Hematopoietic multipotent progenitor cell treated with erythropoietin and hydrocortisone succinate and interleukin-3 and kit ligand, for 8 days (in vitro differentiated cells): ENCODE measurements at regions not wholly inside any gene's neighbourhood (a gene's known extent, or its start where the extent isn't known, plus 50 kb on each side); places are given as distances from the start of the nearest gene placed in this dataset.

Source experiments
- DNase-seq: peaks from one replicate; pipeline ENCODE4 v3.0.0-alpha.2; 2015

DNA sequence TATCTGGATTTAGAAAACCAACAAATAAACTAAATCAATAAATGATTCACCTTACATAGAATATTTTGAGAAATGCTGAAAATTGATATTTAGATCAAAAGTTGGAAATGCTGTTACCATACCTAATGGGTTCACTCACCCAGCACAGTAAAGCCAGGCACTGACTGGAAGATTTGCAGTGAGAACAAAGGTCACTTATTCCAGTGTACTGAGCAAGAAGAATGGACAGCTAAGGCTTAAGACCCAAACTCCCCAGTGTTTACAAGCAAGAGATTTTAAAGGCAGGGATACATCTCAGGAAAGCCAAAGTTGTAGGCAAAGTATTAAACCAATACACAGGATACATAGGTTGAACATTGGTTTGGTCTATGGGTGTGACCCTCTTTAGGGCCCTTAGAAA, 523.9 kb upstream of the PCDH9 start:
- DNase-seq, result no peak

DNA sequence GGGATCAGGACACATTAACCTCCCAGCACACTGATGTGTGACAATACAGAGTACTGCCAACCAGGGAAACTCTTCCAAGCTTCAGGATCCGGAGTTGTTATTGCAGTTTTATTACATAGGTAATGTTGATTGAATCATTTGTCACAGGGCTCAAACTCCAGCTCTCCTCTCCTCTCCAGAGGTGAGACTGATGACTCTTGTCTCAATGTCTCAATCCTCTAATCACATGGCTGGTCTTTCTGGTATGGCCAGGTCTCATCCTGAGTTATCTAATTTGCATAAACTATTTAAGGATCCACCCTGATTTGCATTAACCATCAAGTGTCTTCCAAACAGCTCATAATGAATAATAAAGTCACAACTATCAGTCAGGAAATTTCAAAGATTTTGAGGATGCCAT, 522.6 kb upstream of the PCDH9 start:
- DNase-seq, result no peak

DNA sequence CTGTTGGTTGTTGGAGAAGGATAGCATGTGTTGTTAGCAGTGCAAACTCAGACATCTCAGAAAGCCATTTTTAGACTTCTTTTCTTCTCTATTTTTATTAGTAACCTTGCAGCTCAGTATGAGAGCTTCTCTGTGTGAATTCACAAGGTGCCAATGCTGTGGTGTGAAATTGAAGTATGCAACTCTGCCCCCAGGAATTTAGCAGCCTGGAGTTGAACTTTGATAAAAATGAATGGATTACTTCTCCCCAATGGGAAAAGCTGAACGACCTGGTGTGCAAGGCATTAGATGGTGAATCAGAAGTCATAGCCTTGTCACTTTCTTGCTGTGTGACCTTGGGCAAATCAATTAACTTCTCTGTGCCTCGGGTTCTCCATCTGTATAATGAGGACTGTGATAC, 512.3 kb upstream of the PCDH9 start:
- DNase-seq, result no peak

DNA sequence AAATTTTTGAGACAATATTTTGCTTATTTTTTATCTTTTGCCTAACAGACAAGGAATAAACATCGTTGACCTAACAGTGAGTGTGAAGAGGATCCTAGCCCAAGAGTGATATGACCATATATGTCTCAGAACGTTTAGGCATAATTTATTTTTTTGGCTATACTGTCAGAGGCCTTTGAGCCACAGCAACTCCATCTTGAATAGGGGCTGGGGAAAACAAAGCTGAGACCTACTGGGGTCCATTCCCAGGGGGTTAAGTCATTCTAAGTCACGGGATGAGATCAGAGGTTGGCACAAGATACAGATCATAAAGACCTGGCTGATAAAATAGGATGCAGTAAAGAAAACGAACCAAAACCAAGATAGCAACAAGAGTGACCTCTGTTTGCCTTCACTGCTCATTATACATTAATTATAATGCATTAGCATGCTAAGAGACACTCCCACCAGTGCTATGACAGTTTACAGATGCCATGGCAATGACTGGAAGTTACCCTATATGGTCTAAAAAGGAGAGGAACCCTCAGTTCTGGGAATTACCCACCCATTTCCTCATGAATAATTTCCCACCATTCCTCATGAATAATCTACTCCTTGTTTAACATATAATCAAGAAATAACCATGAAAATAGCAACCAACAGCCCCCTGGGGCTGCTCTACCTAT, 510.9 kb upstream of the PCDH9 start:
- no peak for DNase-seq

DNA sequence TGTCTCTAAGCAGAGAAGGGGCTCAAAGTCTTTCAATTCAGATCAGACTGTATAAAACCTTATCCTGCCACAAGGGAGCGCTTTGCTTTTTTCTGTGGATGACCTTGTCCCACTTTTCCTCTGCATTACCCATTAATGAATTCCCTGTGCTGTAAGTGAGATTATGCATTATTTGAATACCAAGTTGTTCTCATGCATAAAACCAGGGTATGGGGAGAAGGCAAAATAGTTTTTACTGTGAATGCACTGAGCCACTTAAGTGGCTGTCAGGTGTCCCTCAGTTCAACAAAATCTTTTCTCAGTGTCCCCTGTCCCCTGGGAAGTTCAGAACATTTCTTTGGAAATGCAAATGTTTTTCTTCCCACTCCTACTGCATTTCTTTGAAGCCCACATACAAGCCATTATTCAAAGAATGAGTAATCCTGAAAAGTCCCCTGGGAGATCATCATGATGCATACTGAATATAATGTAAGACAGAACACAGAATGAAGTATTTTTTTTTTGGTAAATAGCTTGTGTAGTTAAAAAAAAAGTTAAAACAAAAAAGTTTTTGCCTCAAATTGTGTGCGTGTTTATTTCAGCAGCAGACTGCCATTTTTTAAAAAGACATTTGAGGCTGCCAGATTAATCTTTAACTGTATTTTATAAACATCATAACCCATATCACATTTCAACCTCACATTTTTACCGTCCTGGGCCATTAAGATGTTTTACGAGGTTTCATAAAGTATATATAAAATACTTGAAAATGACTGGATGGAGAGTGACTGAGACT, 506.7 kb upstream of the PCDH9 start:
- no peak for DNase-seq

DNA sequence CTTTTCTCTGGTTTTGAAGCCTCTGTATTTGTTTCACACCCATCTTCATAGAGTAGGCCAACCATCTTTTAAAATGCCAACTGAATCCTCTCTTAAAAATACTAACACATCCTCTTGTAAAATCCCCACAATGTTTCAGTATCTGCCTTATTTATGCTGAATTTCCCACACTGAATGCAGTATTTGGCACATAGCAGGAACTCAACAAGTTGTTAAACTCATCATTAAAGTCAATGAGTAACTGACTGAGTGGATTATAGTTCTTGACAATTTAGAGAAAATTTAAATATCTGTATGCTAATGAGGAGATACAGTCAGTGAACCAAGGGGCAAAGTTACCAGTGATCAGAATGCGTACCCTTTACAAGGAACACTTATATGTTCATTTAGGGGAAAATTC, 505.5 kb upstream of the PCDH9 start:
- no peak for DNase-seq

DNA sequence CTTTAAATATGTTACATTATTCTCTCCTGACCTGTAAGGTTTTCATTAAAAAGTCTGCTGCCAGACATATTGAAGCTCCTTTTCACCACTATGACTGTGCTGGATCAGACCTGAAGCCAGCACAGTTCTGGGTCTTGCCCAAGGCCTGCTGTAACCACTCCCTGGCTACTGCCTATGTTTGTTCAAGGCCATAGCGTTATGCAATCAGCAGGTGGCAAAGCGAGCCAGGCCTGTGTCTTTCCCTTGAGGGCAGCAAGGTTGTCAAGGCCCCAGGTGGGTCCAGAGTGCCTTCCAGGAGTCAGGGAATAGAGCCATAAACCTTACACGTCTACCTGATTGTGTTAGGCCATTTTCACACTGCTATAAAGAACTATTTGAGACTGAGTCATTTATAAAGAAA, 496.8 kb upstream of the PCDH9 start:
- DNase-seq, result no peak

DNA sequence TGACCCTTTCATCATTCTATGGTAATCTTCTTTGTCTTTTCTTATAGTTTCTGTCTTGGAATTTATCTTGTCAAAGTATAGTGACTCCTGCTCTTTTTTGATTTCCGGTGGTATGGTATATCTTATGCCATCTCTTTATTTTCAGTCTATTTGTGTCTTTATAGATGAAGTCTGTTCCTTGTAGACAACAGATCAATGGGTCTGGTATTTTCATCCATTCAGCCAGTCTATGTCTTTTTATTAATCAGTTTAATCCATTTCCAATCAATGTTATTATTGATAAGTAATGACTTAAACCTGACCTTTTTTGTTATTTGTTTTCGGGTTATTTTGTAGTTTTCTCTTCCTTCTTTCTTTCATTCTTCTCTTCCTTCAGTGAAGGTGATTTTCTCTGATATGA, 495.9 kb upstream of the PCDH9 start:
- no peak for DNase-seq

DNA sequence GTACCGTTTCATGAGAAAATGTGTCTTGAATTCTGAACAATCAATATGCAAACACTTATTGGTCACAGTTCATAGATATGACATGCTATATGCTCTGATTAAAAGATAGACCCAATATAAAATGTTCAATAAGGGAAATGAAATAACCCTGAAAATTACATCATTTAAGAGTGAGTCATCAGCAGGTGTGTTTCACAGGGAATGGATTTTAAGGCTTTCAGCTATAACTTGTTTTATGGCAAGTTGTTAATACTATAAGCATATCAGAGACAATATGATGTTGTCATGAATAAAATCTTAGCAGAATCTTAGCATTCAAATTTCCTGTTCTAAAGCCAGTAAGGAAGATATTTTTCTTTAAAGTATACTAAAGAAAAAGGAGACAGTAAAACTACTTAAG, 483.4 kb upstream of the PCDH9 start:
- no peak for DNase-seq

DNA sequence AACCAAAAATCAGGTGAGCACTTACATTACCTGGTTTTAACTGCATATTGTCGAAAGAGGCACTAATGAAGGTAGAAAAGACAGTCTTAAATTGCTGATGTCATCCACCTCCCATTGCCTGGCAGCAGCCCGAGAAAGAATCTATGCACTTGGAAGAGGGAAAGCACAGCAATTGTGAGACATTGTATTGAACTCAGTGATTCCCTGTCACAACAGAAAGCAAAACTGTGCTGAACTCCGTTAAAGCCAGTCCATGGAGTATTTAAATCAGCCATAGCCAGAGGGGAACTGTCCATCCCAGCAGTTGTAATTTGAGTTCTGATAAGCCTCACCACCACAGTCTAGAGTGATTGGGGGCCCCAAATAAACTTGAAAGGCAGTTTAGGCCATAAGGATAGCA, 466.6 kb upstream of the PCDH9 start:
- no peak for DNase-seq

DNA sequence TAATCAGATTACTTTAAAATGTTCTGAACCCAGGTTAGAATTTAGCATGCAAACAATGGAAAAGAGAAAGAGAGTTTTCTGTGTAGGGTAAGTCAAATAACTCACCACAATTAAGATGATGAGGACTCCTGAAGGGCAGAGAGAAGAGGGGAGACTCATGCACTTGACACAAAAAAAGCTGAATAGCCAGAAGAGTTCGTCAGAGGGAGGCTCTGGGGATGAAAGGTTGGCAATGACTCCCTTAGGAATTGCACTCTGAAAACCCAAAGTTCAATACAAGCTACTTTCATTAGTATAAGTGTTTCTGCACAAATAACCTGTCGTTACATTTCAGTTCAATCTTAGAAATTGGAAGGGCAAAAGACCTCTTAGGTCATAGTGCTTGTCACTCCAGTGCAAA, 434.4 kb upstream of the PCDH9 start:
- DNase-seq, result no peak

DNA sequence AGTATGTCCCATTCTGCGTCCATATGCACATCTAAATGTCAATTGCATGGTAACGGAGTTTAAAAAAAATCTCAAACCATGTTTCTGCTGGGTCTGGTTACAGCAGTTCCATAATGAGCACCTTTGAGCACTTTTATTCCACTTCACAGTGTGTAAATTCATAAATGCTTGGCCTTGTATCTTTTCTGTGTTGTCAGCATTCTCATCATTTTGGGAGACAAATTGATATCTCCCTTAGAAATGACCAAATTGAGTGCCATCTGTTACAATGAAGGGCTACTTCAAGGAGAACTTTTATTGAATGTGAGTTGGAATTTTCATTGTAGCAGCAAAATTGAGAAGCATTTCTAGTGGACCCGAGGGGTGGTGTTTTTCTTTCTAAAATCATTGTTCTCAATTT, 432.9 kb upstream of the PCDH9 start:
- no peak for DNase-seq

DNA sequence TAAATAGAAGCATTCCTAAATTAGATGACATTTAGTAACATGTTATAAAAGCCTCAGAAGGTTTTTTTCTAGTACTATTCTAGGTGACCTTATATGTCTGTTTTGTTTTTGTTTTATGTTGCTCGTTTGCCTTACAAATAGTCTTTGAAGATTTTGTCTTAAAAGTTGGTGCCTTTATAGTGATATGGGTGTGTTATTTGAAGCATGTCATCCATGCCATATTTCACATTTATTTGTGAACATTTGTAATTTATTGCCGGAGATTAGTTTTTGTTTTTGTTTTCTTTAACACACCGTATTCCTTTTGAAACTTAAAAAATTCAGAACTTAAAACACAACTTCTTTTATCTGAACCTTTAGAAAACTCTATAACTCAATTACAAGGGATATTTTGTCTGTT, 422.8 kb upstream of the PCDH9 start:
- no peak for DNase-seq

DNA sequence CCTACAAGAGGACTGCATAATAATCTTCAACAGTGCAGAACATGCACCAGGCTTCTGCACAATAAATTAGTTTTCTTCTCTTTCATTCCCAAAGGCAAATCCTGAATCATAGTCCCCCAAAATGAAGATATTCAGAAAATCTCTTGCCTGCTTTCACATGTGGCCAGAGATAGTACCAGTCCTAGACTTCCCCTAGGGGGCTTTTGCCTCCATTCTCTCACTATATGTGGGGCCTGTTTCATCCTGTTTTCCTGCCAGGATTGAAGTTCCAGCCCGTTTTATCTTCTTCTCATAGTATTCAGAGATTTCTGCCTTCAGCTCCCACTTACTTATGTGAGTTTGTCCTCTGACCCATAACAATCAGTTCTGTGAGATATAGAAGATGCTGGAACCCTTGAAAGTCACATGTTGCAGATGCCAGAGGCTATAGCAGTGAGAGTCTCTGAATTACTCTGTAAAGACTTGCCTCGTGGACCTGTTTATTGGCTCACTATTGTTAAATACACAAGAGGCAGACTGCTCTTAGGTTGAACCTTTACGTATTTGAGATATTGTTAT, 421.9 kb upstream of the PCDH9 start:
- DNase-seq, result no peak

DNA sequence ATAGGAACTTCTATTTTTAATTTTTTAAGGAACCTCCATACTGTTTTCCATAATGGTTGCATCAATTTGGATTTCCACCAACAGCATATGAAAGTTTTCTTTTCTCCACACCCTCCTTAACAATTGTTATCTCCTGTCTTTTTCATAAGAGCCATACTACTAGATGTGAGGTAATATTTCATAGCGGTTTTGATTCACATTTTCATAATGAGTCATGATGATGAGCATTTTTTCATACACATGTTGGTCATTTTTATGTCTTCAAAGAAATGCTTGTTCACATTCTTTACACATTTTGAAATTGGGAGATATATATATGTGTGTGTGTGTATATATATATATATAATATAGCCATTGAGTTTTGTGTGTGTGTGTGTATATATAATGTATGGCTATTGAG, 420.3 kb upstream of the PCDH9 start:
- no peak for DNase-seq

DNA sequence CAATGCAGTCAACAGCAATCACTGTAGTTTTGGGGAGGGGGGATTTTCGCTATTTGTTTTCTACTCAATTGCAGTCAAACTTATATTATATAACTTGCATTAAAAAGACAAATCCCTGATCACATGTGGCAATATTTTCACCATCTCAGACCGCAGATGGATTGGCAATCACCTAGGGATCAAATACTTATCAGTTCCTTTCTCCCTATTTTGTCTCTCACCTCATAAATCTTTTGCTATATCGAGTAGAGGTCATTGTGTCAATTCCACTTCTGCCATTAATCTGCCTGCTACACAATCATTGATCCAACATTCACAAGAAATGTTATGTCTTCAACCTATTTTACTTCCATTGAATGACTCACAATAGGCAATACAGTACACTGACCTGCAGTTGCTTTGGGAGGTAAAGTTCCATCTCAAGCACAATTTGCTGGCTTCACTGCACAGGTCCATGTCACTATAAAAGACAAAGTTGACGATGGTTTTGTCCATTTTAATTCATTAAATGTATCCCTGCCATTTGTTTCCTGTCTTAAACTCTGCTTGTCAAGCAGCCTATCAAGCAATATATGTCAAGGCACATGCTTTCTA, 415.8 kb upstream of the PCDH9 start:
- DNase-seq, result no peak

DNA sequence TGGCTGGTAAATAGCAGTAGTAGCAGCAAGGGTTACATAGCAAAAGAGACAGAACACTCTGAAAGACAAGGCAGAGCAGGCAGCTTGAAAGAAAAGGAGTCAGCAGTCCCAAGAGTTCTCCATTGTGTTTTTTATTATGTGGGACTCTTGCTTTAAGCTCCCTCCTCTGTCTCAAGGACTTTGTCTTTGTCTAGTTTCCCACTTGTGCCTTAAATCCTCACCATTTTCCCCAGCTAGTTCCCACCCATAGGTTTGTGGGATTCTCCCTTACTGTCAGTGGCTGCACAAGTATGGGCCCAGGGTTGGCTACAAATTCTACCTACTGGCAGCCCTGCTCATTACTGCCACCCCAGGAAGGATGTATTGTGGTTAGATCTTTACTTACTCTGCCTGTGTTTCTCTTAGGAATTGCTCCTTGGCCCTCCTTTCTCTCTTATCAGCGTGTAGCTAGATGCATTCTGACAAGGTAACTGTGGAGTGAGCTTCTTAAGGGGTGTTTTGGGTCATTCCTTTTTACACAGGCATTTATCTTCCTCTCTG, 413.4 kb upstream of the PCDH9 start:
- DNase-seq, result no peak

DNA sequence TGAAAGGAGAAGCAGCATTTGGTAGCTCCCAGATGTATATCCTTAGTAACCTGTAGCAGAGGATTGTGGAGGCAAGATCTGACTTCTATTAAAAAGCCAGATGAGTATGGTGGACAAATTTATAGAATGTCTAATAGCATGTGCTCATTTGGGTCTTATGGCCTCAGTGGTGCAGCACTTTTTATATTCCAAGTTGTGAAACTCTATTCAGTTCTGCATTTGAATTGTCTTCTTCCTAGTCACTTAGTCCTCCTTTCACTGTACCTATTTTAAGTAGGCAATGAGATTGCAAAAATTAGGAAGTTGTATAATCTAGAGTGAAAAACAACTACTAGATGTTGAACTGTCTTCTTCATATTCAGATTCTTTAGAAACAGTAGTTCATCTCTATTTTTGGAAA, 412.5 kb upstream of the PCDH9 start:
- DNase-seq, result no peak

DNA sequence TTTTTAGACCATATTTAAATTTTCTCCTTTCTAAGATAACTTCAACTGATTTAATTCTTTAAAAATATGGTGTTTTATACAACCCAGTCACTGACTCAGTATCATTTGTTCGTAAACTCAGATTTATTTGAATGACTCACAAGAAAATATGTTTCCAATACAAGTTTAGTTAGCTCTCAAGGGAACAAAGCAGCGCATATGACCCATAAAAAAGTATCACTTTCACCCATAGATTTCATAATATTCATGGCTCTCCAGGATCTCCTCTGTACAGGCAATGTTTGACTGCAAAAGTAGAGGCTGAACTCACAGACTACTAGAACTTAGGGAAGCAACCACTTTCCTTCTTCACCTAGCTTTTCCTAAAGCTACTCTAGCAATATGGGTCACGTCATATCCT, 405.6 kb upstream of the PCDH9 start:
- DNase-seq, result no peak

DNA sequence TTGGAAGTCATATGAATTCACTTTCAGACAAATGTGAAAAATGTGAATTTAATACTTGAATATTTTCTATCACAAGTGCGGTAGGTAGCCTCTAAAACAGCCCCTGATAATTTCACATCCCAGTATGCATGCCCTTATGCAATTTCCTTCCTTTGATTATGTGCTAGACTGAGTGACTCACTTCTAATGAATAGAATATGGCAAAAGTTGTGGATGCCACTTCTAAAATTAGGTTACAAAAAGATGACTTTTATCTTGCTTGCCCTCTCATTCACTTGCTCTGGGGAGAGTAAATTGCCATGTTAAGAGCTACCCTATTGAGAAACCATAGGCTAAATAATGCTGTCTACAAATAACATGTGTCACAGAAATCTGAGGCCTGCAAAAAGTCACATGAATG, 402.5 kb upstream of the PCDH9 start:
- no peak for DNase-seq

DNA sequence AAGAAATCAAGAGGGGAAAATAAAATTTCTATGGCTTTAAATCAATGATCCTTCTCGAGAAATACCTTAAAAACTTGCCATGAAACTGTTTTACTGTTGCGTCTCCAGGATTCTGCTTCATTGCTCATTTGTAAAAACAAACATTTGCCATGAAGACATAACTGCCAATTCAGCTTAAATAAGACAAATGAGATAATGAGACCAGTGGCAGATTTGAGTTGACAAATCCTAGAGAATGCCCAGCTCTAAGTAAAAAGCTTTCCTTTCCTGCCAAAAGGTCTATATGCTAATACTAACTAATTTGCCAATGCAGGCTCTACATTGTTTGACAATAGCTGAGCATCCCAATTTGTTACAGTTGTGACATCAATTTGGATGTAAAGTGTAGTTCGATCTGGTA, 400.5 kb upstream of the PCDH9 start:
- no peak for DNase-seq

DNA sequence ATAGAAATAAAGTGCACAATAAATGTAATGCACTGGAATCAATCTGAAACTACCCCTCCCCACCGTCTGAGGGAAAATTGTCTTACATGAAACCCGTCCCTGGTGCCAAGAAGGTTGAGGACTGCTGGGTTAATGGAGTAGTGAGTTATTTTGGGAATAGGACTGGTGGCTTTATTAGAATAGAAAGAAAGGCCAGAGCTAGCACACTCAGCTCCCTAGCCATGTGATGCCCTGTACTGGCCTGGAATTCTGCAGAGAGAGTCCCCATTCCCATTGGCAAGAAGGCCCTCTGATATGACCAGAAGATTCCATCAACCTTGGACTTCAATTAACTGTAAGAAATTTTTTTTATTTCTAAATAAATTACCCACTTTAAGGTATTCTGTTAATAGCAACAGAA, 393.5 kb upstream of the PCDH9 start:
- DNase-seq, result no peak

DNA sequence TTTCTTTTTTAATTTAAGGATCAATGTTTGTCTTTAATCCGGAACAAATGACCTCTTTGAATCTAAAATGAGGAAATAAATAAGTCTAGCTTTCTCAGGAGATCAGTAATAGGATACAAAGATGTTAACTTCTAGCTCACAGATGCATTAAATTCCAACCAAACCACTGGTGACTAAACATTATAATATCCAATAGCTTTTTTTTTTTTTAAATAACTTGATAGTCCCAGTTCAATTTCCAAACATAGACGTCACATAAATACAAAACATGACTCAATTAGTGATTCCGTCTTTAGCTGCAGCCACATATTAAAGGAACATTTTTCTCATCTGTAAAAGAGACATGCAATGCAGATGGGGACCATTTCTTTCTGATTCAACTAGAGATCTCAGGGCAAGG, 390.5 kb upstream of the PCDH9 start:
- no peak for DNase-seq

DNA sequence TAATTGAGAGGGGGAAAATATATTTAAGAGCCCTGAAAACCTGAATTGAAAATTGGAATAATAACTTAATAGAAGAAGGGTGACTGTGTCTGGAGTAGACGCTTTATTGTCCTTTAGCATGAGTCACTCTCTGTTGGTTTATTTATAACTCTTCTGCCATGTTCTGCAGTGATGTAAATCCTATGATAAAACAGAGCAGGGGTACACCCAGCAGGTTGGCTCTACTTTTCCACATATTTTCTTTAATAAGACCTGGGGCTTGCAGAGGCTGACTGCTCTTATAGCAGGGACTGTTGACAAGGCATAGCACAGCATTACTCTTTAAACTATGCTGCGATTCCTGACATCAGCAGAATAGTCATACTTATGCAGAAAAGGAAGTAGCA, 389.9 kb upstream of the PCDH9 start:
- DNase-seq, result no peak
